ENCODE measurements at regions not wholly inside any gene's neighbourhood (a gene's known extent, or its start where the extent isn't known, plus 50 kb on each side); places are given as distances from the start of the nearest gene placed in this dataset.
"Not testable (repeated sequence)": the region's sequence is repeated elsewhere in the genome, so short reads cannot be mapped to it uniquely, and the experiment has no call there.

- DNase-seq (ENCODE audit: low spot score): no peak
Measured at GRCh38 chr13:110045202-110045601, 258.8 kb upstream of the IRS2 start.

GRCh38 chr13:110044551-110045111 lies 258.2 kb upstream of the IRS2 start:
- DNase-seq (ENCODE audit: low spot score) (no peak), FAIRE-seq (no peak)

More at GRCh38 chr13:110045202-110045601, 258.8 kb upstream of the IRS2 start:
- FAIRE-seq: no peak

- FAIRE-seq (no peak), DNase-seq (ENCODE audit: low spot score) (no peak)
Measured at GRCh38 chr13:110042253-110042950, 256.0 kb upstream of the IRS2 start.

DNA sequence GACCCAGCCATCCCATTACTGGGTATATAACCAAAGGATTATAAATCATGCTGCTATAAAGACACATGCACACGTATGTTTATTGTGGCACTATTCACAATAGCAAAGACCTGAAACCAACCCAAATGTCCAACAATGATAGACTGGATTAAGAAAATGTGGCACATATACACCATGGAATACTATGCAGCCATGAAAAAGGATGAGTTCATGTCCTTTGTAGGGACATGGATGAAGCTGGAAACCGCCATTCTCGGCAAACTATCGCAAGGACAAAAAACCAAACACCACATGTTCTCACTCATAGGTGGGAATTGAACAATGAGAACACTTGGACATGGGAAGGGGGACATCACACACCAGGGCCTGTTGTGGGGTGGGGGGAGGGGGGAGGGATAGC lies 255.3 kb upstream of the IRS2 start:
- not testable (repeated sequence) for DNase-seq (ENCODE audit: low spot score); FAIRE-seq

- FAIRE-seq (no peak), DNase-seq (ENCODE audit: low spot score) (no peak)
Measured at GRCh38 chr13:110037925-110038573, 251.7 kb upstream of the IRS2 start.

- FAIRE-seq (no peak), DNase-seq (ENCODE audit: low spot score) (no peak)
Measured at GRCh38 chr13:110036060-110036459, 249.7 kb upstream of the IRS2 start.

DNA sequence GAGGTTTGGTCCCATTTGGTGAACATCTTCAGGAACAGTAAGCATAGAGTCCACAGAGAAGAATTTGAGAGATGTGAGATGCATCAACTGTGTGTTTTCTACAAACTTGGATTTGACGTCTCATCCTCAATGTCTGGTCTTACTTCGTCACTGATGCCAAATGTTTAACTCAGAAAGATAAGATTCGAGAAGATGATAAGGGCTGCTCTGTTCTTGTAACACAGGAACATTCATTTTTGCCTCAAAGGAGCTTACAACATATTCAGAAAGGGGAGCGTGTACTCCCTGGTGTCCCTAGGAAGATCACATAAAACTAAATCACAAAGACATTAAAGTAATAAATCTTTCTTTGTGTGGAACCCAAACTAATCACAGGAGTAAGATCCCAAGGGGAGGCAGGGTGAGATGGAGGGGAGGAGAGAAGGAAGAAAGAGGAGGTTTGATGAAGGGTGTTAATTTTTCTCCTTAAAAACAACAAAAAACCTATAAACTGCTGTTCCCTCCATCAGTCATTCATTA lies 247.7 kb upstream of the IRS2 start:
- DNase-seq (ENCODE audit: low spot score): no peak
- FAIRE-seq: no peak

- FAIRE-seq (no peak), DNase-seq (ENCODE audit: low spot score) (no peak)
Measured at GRCh38 chr13:110032969-110033368, 246.6 kb upstream of the IRS2 start.

- FAIRE-seq (no peak), DNase-seq (ENCODE audit: low spot score) (no peak)
Measured at GRCh38 chr13:110030394-110030928, 244.1 kb upstream of the IRS2 start.

- DNase-seq (ENCODE audit: low spot score) (no peak), FAIRE-seq (no peak)
Measured at GRCh38 chr13:110028838-110029621, 242.6 kb upstream of the IRS2 start.

DNA sequence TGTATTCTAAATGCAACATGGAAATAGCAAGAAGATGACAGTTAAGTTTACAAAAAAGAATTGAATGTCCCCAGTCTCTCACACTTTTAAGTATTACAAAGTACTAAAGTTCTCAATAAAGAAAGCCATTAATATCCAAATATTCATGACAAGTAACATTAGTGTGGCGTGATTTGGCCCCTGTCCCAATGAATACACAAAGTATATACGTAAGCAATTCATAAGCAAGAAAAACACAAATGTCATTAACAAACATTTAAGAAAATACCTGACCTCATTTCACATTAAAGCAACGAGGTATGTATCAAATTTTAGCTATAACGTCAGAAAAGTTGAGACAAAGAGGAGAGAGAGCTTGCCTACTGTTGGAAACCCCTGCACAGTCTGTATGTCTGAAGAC lies 241.9 kb upstream of the IRS2 start:
- no peak for DNase-seq (ENCODE audit: low spot score)
- FAIRE-seq: no peak

DNA sequence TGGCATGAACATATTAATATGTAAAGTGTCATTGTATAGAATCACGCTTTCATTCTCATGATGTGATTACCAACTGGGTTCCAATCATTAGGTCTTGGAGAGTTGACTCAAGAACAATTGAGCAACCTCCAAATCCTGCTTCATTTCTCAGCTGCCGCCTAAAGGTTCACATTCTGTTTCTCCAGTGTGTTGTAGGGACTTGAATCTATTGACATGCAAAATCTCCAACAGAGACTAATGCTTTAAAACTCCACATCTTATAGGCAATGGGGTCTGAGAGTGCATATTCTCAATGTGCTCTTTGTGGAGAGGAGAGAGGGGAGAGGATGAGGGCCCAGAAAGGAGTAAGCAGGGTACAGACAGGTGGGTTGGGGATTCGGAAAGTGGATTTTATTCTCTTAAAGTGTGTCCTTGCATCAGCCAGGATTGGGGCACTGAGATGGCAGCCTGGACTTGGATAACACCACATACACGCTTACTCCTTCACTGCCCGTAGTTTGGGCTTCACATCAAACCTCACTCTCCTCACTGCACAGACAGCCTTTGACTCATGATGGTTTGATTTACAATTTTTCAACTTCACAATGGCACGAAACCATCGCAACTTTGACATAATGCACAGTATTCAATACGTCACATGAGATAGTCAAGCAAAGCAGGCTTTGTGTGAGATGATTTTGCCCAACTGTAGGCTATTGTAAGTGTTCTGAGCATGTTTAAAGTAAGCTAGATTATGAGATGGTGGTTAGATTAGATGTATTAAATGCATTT lies 241.3 kb upstream of the IRS2 start:
- DNase-seq (ENCODE audit: low spot score) (no peak), FAIRE-seq (no peak)

GRCh38 chr13:110024645-110024980 lies 238.2 kb upstream of the IRS2 start:
- DNase-seq (ENCODE audit: low spot score): no peak
- no peak for FAIRE-seq

GRCh38 chr13:110023729-110024644 lies 237.6 kb upstream of the IRS2 start:
- FAIRE-seq (no peak), DNase-seq (ENCODE audit: low spot score) (no peak)

- FAIRE-seq: no peak
Measured at GRCh38 chr13:110018009-110018408, 231.6 kb upstream of the IRS2 start.

DNA sequence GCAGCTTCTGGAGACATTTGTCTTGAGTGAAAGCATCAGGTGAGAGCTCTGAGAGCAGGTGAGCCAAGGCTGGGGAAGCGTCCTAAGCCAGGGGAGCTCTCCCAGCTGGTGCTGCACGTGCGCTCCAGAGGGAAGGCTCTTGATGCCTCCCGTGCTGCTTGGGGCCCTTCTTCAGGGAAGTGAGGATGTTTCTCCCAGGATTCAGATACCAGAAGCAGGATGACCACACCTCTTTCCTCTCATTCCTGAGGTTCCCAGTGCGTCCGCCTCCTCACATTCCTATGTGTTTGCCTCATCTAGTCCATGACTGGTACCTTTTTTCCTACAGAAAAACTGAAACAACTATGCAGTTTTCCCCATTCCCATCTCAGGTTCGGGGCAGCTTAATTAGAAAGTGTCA lies 231.0 kb upstream of the IRS2 start:
- DNase-seq (ENCODE audit: low spot score) (peak; percentile 94), FAIRE-seq (peak; percentile 94)

More at GRCh38 chr13:110018009-110018408, 231.6 kb upstream of the IRS2 start:
- DNase-seq (ENCODE audit: low spot score): peak; percentile 57

DNA sequence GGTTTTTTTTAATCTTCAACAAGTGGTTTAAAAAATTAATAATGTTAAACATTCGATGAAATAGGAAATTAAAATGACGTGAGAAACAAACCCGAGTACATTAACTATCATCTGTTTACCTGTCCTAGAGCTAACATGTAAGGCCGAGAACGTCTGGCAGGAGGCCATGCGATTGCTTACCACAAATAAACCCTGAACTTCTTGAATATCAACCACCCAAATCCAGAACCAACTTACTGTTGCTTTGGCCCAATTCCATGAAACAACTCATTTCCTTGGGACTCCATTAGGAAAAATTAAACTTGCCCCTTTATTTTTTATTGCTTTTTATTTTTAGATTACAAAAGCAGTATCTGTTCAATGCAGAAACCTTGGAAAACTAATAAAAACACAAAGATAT lies 228.9 kb upstream of the IRS2 start:
- DNase-seq (ENCODE audit: low spot score): peak; percentile 6
- FAIRE-seq: peak; percentile 81

DNA sequence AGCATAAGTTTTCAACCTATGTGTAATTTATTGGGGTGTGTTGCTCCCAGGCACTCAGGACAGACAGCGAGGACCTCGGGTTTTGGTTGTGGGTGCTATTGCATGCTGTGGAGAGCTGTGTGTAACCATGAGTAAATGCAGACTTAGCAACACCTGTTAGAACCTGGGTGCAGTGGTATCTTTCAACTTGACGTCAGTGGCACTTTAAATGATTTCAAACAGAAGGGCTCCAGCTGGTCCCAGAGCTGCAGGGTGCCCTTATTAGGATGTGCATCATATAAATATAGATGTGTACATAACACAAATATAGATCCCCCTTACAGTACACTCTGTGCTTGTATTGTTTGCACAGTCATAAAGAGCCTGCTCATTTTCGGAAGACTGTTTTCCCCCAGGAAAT lies 228.3 kb upstream of the IRS2 start:
- FAIRE-seq (no peak), DNase-seq (ENCODE audit: low spot score) (no peak)

DNA sequence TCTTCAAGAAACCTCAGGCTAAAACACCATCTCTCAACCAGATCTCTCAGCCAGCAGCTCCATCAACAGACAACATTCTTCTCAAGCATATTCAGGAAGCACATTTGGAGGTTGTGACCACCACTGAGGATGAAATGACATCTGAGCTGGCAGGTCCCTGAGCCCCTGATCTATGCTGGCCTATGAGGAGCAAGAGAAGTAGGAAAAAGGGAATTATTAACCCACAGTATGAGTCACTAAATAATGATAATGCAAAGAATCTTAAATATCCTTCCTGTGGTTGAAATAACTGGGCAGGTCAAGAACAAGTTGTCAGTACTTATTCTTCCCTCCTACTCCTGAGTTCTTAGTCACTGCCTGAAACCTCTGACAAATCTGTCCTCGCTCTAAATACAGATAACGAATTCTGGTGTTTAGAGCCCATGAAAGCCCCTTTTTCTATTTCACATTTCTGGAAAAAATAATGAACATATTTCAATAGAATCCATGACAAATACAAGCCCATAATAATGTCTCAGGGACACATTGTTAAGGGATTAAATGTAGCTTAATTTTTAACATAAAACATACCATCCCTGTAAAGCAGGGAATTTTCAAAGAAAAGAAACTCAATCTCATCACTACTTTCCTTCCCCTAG lies 225.8 kb upstream of the IRS2 start:
- FAIRE-seq: peak; percentile 99
- DNase-seq (ENCODE audit: low spot score): peak; percentile 100

Measured in RCC 7860 (cell line).